Lung (tissue), 11 donors: ENCODE measurements at regions not wholly inside any gene's neighbourhood (a gene's known extent, or its start where the extent isn't known, plus 50 kb on each side); places are given as distances from the start of the nearest gene placed in this dataset.

ENCODE experiments used
- ATAC-seq: fragments of 200-7000 bp; cut with Tn5 transposase; one replicate; pipeline ENCODE4 v1.9.1; 2020; ENCODE audit warnings: moderate number of reproducible peaks; ENCODE audit not compliant: insufficient read depth, low FRiP score
- DNase-seq, 3 donors: peaks; one replicate each; pipeline ENCODE4 v3.0.0-alpha.2; 2013 to 2017
- H3K27ac ChIP-seq, 2 donors: one replicate each; pipeline ENCODE4 v1.5.1; 2013; ENCODE audit warnings: mild to moderate bottlenecking in 2 of 2, moderate library complexity in 2 of 2, control low read depth in 1 of 2, inconsistent platforms in 1 of 2, low read depth in 1 of 2, low read length in 1 of 2
- H3K27me3 ChIP-seq, 3 donors: one replicate each; pipeline ENCODE4 v1.5.1; 2013; ENCODE audit warnings: low read length in 2 of 3; ENCODE audit not compliant: control insufficient read depth in 3 of 3, insufficient read depth in 3 of 3
- H3K36me3 ChIP-seq, 4 donors: one replicate each; pipeline ENCODE4 v1.5.1; 2013; ENCODE audit warnings: low read length in 4 of 4, mild to moderate bottlenecking in 1 of 4, moderate library complexity in 1 of 4; ENCODE audit not compliant: control insufficient read depth in 4 of 4, insufficient read depth in 4 of 4
- H3K4me1 ChIP-seq, 5 donors: one replicate each; pipeline ENCODE4 v1.5.1; 2013; ENCODE audit warnings: low read length in 5 of 5, mild to moderate bottlenecking in 2 of 5, moderate library complexity in 1 of 5; ENCODE audit not compliant: control insufficient read depth in 5 of 5, insufficient read depth in 5 of 5
- H3K4me3 ChIP-seq: one replicate; pipeline ENCODE4 v1.5.1; 2013; ENCODE audit warnings: mild to moderate bottlenecking, control low read depth, moderate library complexity
- H3K9ac ChIP-seq, 2 donors: one replicate each; pipeline ENCODE4 v1.5.1; 2013; ENCODE audit warnings: low read length in 2 of 2, control low read depth in 1 of 2; ENCODE audit not compliant: insufficient read depth in 1 of 2
- H3K9me3 ChIP-seq, 4 donors: one replicate each; pipeline ENCODE4 v1.5.1; 2013; ENCODE audit warnings: low read length in 3 of 4, mild to moderate bottlenecking in 1 of 4, moderate library complexity in 1 of 4; ENCODE audit not compliant: control insufficient read depth in 4 of 4, insufficient read depth in 3 of 4
- WGBS, 2 donors: extraction: QIAGEN DNeasy Blood & Tissue Kit; methylation state at CpG; one replicate each; pipeline ENCODE4 v1.1.7; 2013; 5-methylcytosine and 5-hydroxymethylcytosine counted together
- TF ChIP-seq, protein P1 (sequence below): IDR thresholded peaks from 2 replicates; pipeline ENCODE4 v1.5.1; 2012; ENCODE audit warnings: mild to moderate bottlenecking; ENCODE audit errors: control extremely low read depth, extremely low read depth
- donor health status: control.
- donor health status: control.
- donor health status: Bipolar disorder and iron deficiency.
- donor health status: healthy.
- donor health status: DM: yes; HTN: yes; CAD: no.

DNA sequence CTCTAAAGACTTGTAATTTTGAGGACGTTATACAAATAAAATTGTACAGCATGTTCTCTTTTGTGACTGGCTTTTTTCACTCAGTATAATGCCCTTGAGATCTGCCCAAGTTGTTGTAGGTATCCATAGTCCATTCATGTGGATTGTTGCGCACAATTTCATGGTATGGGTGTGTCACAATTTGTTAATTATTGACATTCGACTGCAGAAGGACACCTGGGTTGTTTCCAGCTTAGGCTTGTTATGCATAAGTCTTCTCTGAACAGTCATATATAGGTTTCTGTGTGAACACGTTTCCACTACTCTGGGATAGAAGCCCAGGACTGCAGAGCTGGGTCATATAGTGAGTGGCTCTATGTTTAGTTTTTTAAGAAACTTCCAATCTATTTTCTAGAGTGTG is 800.8 kb upstream of the SALL3 start:
- ATAC-seq, result no peak
- TF ChIP-seq, protein P1, sequence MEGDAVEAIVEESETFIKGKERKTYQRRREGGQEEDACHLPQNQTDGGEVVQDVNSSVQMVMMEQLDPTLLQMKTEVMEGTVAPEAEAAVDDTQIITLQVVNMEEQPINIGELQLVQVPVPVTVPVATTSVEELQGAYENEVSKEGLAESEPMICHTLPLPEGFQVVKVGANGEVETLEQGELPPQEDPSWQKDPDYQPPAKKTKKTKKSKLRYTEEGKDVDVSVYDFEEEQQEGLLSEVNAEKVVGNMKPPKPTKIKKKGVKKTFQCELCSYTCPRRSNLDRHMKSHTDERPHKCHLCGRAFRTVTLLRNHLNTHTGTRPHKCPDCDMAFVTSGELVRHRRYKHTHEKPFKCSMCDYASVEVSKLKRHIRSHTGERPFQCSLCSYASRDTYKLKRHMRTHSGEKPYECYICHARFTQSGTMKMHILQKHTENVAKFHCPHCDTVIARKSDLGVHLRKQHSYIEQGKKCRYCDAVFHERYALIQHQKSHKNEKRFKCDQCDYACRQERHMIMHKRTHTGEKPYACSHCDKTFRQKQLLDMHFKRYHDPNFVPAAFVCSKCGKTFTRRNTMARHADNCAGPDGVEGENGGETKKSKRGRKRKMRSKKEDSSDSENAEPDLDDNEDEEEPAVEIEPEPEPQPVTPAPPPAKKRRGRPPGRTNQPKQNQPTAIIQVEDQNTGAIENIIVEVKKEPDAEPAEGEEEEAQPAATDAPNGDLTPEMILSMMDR, result no peak

DNA sequence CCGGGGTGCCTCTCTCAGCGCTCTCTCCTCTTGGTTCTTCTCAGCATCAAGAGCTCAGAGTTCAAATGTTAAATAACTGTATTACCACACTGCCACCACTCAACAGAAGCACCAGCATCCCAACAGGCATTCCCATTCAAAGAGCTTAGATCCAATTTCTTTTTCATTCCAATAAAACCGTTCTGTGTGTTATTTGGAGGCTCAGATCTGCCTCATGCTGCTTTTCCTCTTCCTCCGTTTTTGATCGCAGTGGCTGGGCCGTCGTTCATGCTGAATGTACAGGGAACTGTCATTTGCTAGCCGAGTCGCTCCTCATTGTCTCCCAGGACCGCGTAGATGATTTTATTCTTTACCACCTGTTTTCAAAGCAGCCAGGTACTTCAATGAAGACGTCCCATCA is 798.9 kb upstream of the SALL3 start:
- Histone ChIP-seq H3K27me3 (peaks cover 0 to 3% (median 0%) of the 10 kb centered on the region in 3 donors), H3K4me3 (no peak overlapping the region), H3K27ac (no peak overlapping the region), H3K9ac (no peak overlapping the region), H3K36me3 (no peaks in the 10 kb centered on the region), H3K9me3 (peaks cover 0 to 15% (median 5%) of the 10 kb centered on the region in 4 donors), H3K4me1 (peaks cover 0 to 3% (median 0%) of the 10 kb centered on the region in 5 donors)
- TF ChIP-seq, protein P1, result no peak
- WGBS, 2 donors, result 81 to 84% methylated on average over 12 of the region's 12 CpGs
- no peak for ATAC-seq
- DNase-seq, result no peak

More for the DNA sequence above, 800.8 kb upstream of the SALL3 start:
- no peak overlapping the region for H3K9ac ChIP-seq
- H3K27me3 ChIP-seq, result peaks cover 0 to 3% (median 0%) of the 10 kb centered on the region in 3 donors
- H3K27ac ChIP-seq, result no peak overlapping the region
- WGBS, 2 donors, result 68 to 78% methylated on average over 4 of the region's 4 CpGs
- peaks cover 0 to 3% (median 0%) of the 10 kb centered on the region in 5 donors for H3K4me1 ChIP-seq
- no peak for DNase-seq
- H3K4me3 ChIP-seq, result no peak overlapping the region
- H3K36me3 ChIP-seq, result no peaks in the 10 kb centered on the region
- H3K9me3 ChIP-seq, result peaks cover 0 to 11% (median 1%) of the 10 kb centered on the region in 4 donors

DNA sequence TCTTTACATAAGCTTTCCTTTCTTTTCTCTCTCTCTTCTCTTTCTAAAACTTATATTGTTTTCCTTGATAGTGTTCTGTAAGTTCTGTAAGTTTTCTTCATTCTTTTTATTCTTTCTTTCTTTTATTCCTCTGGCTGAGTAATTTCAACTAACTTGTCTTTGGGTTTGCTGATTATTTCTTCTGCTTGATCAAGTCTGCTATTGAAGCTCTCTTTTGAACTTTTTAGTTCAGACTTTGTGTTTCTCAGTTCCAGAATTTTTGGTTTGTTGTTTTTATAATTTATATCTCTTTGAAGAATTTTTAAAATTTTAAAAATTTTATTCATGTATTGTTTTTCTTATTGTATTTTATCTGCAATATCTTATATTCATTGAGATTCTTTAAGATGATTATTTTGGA is 795.8 kb upstream of the SALL3 start:
- no peak for DNase-seq
- H3K4me3 ChIP-seq, result no peak overlapping the region

More for the DNA sequence above, 795.8 kb upstream of the SALL3 start:
- Histone ChIP-seq H3K9me3 (peaks cover 0 to 15% (median 5%) of the 10 kb centered on the region in 4 donors), H3K36me3 (no peaks in the 10 kb centered on the region), H3K4me1 (peaks cover 0 to 1% (median 0%) of the 10 kb centered on the region in 5 donors), H3K27me3 (peaks cover 0 to 1% (median 0%) of the 10 kb centered on the region in 3 donors), H3K9ac (no peak overlapping the region), H3K27ac (no peak overlapping the region)
- TF ChIP-seq, protein P1, result no peak
- no peak for ATAC-seq
